GM19372 (cell line): ENCODE measurements at regions not wholly inside any gene's neighbourhood (a gene's known extent, or its start where the extent isn't known, plus 50 kb on each side); places are given as distances from the start of the nearest gene placed in this dataset.
"Not testable (repeated sequence)": the region's sequence is repeated elsewhere in the genome, so short reads cannot be mapped to it uniquely, and the experiment has no call there.

Experiments
- ATAC-seq: cut with Tn5 transposase; IDR thresholded peaks from one replicate; pipeline ENCODE4 v1.9.1; 2021; ENCODE audit warnings: mild to moderate bottlenecking, low read depth, moderate library complexity; ENCODE audit not compliant: unreplicated experiment

- ATAC-seq, result not testable (repeated sequence)
Measured at GRCh38 chr7:32816409-32816948, 75.1 kb downstream of the KBTBD2 start.

GRCh38 chr7:32814779-32815178 is 76.8 kb downstream of the KBTBD2 start:
- not testable (repeated sequence) for ATAC-seq

- no peak for ATAC-seq
Measured at GRCh38 chr7:32809871-32810270, 81.7 kb downstream of the KBTBD2 start.

GRCh38 chr7:32809347-32809746 is 82.2 kb downstream of the KBTBD2 start:
- ATAC-seq, result no peak

GRCh38 chr7:32803406-32804141 is 88.0 kb downstream of the KBTBD2 start:
- no peak for ATAC-seq

GRCh38 chr7:32802305-32802910 is 89.2 kb downstream of the KBTBD2 start:
- no peak for ATAC-seq

- not testable (repeated sequence) for ATAC-seq
Measured at GRCh38 chr7:32793053-32793452, 98.5 kb downstream of the KBTBD2 start.

- ATAC-seq, result not testable (repeated sequence)
Measured at GRCh38 chr7:32790766-32791430, 100.7 kb downstream of the KBTBD2 start.

GRCh38 chr7:32789266-32789665 is 102.3 kb downstream of the KBTBD2 start:
- not testable (repeated sequence) for ATAC-seq

GRCh38 chr7:32788174-32788573 is 103.4 kb downstream of the KBTBD2 start:
- ATAC-seq, result not testable (repeated sequence)

- not testable (repeated sequence) for ATAC-seq
Measured at GRCh38 chr7:32785365-32785944, 106.1 kb downstream of the KBTBD2 start.

- ATAC-seq, result not testable (repeated sequence)
Measured at GRCh38 chr7:32779895-32780294, 111.7 kb downstream of the KBTBD2 start.

- no peak for ATAC-seq
Measured at GRCh38 chr7:32779167-32779566, 112.4 kb downstream of the KBTBD2 start.

GRCh38 chr7:32777041-32777666 is 114.4 kb downstream of the KBTBD2 start:
- not testable (repeated sequence) for ATAC-seq

- ATAC-seq, result not testable (repeated sequence)
Measured at GRCh38 chr7:32776318-32776717, 115.2 kb downstream of the KBTBD2 start.

- ATAC-seq, result not testable (repeated sequence)
Measured at GRCh38 chr7:32775809-32776208, 115.8 kb downstream of the KBTBD2 start.

GRCh38 chr7:32774541-32774951 is 117.0 kb downstream of the KBTBD2 start:
- ATAC-seq, result no peak

- not testable (repeated sequence) for ATAC-seq
Measured at GRCh38 chr7:32768866-32769510, 122.6 kb downstream of the KBTBD2 start.

- not testable (repeated sequence) for ATAC-seq
Measured at GRCh38 chr7:32768338-32768737, 123.2 kb downstream of the KBTBD2 start.
